Calu3 (cell line): ENCODE measurements at regions not wholly inside any gene's neighbourhood (a gene's known extent, or its start where the extent isn't known, plus 50 kb on each side); places are given as distances from the start of the nearest gene placed in this dataset.

Experiments
- BruUV-seq: library from RNA; stranded (reverse); fragments of 400-500 nt; replicated peaks from 2 replicates; lab custom pipeline; 2021; lab: Mats Ljungman, UMichigan
- CTCF ChIA-PET: fragments of 300-600 bp; sonication (Branson Sonifier 250); formaldehyde crosslinking; loops from one replicate; lab custom pipeline; 2022; ENCODE audit warnings: antibody characterized with exemption; lab: Charles Lee
- DNase-seq: peaks from one replicate; pipeline ENCODE4 v3.0.0; 2022
- H3K27ac Mint-ChIP-seq: one replicate; pipeline ENCODE4 v1.8.0; 2022; ENCODE audit warnings: mixed read lengths; ENCODE audit not compliant: unreplicated experiment
- H3K27me3 Mint-ChIP-seq: one replicate; pipeline ENCODE4 v1.8.0; 2022; ENCODE audit warnings: mixed read lengths; ENCODE audit not compliant: unreplicated experiment
- H3K36me3 Mint-ChIP-seq: one replicate; pipeline ENCODE4 v1.8.0; 2022; ENCODE audit warnings: mild to moderate bottlenecking, moderate library complexity, mixed read lengths; ENCODE audit not compliant: insufficient read depth, unreplicated experiment
- H3K4me1 Mint-ChIP-seq: one replicate; pipeline ENCODE4 v1.8.0; 2022; ENCODE audit warnings: mild to moderate bottlenecking, low read depth, mixed read lengths; ENCODE audit not compliant: unreplicated experiment
- H3K4me3 Mint-ChIP-seq: one replicate; pipeline ENCODE4 v1.8.0; 2022; ENCODE audit warnings: mild to moderate bottlenecking, low read depth, moderate library complexity, mixed read lengths; ENCODE audit not compliant: unreplicated experiment
- H3K9me3 Mint-ChIP-seq: one replicate; pipeline ENCODE4 v1.8.0; 2022; ENCODE audit warnings: low read depth, mixed read lengths; ENCODE audit not compliant: unreplicated experiment
- intact Hi-C: fragments of 100-400 bp; cut with micrococcal nuclease; formaldehyde crosslinking; loops from one replicate; pipeline ENCODE4 v1.10.0; 2022; ENCODE audit not compliant: unreplicated experiment
- TF ChIP-seq, protein P1 (sequence below): fragments of 200-600 bp; IDR thresholded peaks from one replicate; pipeline ENCODE4 v1.8.0; 2022; ENCODE audit warnings: antibody characterized with exemption; ENCODE audit not compliant: unreplicated experiment

DNA sequence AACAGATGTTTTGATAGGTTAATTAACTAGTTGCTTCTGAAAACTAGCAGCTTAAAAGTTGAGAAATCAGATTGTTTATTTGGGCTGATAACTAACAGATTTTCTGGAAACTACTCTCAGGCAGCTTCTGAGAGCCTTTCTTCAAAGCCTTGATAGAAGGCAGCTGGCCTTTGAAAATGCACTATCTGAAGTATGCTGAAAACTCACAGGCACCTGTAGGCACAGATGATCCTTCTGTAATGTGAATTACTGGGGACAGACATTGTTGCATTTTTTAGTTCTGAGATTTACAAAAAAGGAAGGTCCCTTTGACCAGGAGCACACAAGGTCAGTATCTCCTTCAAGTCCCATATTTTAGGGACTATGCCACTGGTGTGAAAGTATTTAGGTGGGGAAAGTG lies 460.8 kb upstream of the CNTN5 start:
- H3K4me3 Mint-ChIP-seq, result no peak overlapping the region
- H3K4me1 Mint-ChIP-seq, result no peaks in the 10 kb centered on the region
- no peaks in the 10 kb centered on the region for H3K27me3 Mint-ChIP-seq
- no peaks in the 10 kb centered on the region for H3K36me3 Mint-ChIP-seq
- no peaks in the 10 kb centered on the region for H3K9me3 Mint-ChIP-seq
- CTCF ChIA-PET, result no interaction called here
- TF ChIP-seq, protein P1, sequence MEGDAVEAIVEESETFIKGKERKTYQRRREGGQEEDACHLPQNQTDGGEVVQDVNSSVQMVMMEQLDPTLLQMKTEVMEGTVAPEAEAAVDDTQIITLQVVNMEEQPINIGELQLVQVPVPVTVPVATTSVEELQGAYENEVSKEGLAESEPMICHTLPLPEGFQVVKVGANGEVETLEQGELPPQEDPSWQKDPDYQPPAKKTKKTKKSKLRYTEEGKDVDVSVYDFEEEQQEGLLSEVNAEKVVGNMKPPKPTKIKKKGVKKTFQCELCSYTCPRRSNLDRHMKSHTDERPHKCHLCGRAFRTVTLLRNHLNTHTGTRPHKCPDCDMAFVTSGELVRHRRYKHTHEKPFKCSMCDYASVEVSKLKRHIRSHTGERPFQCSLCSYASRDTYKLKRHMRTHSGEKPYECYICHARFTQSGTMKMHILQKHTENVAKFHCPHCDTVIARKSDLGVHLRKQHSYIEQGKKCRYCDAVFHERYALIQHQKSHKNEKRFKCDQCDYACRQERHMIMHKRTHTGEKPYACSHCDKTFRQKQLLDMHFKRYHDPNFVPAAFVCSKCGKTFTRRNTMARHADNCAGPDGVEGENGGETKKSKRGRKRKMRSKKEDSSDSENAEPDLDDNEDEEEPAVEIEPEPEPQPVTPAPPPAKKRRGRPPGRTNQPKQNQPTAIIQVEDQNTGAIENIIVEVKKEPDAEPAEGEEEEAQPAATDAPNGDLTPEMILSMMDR, result no peak
- intact Hi-C loops, result no loop called here
- DNase-seq, result no peak
- H3K27ac Mint-ChIP-seq, result no peak overlapping the region
- BruUV-seq, result no TSS peak

DNA sequence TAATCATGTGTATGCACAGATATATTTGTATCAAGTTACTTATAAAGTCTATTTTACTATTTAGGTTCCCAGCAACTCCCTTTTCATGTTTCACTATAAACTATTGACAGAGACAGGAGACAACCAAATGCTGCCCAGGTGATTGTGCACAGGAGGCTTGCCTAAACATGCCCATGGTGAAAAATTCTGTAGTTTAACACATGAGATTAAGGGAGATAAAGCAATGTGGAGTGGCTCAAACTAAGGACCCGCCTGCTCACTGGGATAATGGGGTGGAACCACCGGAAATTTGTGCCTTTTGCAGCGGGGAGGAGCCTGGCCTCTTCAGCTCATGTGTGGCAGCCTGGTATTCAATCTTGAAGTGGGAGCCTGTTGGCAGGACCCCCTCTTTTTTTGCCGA lies 459.5 kb upstream of the CNTN5 start:
- BruUV-seq, result no TSS peak
- Mint-ChIP-seq H3K27ac (no peak overlapping the region), H3K4me3 (no peak overlapping the region), H3K36me3 (no peaks in the 10 kb centered on the region), H3K4me1 (no peaks in the 10 kb centered on the region), H3K9me3 (no peaks in the 10 kb centered on the region), H3K27me3 (no peaks in the 10 kb centered on the region)
- intact Hi-C loops, result no loop called here
- TF ChIP-seq, protein P1, result no peak
- DNase-seq, result no peak
- CTCF ChIA-PET, result no interaction called here

GRCh38 chr11:98561877-98562395 lies 458.8 kb upstream of the CNTN5 start:
- TF ChIP-seq, protein P1, result no peak
- CTCF ChIA-PET, result no interaction called here
- Mint-ChIP-seq H3K27me3 (no peaks in the 10 kb centered on the region), H3K4me3 (no peak overlapping the region), H3K9me3 (no peaks in the 10 kb centered on the region), H3K4me1 (no peaks in the 10 kb centered on the region), H3K36me3 (no peaks in the 10 kb centered on the region), H3K27ac (no peak overlapping the region)
- intact Hi-C loops, result no loop called here
- DNase-seq, result no peak
- BruUV-seq, result no TSS peak

DNA sequence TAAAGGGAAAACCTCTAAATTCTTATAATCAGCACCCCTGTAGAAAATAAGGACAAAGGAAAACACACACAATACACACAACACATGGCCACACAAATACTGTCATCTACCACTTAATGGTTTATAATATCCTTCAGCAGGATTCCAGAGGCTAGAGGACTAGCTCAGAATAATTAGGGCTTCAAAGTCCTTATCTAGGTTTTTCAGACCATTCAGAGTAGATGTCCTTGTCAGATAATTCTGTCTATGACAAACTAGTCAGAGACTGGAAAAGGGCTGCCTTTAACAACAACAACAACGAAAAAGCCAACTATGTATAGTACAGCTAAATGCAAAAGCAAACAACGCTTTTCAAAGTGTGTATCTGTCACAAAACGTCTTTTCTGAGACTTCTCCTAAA lies 456.5 kb upstream of the CNTN5 start:
- H3K9me3 Mint-ChIP-seq, result peaks cover 3% of the 10 kb centered on the region
- no peak overlapping the region for H3K27ac Mint-ChIP-seq
- no peak for DNase-seq
- TF ChIP-seq, protein P1, result no peak
- H3K4me1 Mint-ChIP-seq, result no peaks in the 10 kb centered on the region
- no peak overlapping the region for H3K4me3 Mint-ChIP-seq
- CTCF ChIA-PET, result no interaction called here
- intact Hi-C loops, result no loop called here
- no TSS peak for BruUV-seq
- no peaks in the 10 kb centered on the region for H3K27me3 Mint-ChIP-seq
- H3K36me3 Mint-ChIP-seq, result no peaks in the 10 kb centered on the region
